ENCODE measurements at regions not wholly inside any gene's neighbourhood (a gene's known extent, or its start where the extent isn't known, plus 50 kb on each side); places are given as distances from the start of the nearest gene placed in this dataset.

DNA sequence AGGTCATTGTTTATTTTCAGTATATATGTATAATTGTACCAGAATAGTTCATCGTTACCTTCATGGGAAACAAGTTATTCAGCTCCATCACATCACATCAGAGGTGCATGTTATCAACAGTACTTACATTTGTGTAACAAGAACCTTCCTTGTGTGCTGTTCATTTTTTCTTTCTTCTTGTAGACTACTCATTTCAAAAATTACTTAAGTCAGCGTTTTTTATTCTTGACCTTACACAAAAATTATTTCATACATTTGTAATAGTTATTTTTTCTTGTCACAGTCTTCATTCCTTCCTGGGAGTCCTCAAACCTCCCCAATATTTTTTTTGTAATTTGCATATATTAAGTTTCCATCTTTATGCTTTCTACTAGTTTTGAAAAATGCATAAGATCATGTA, 725.7 kb upstream of the ADGRB3 start:
- Histone ChIP-seq H3K9ac (replicated peaks in 1 of 4; ENCODE audit: extremely low read depth in 1 of 4, low read depth in 3 of 4, low read length in 3 of 4) (no peak overlapping the region), H3K4me1 (replicated peaks in 1 of 4; ENCODE audit: control insufficient read depth in 3 of 4, insufficient read depth in 4 of 4, low read length in 3 of 4) (no peaks in the 10 kb centered on the region), H3K14ac (ENCODE audit: insufficient read length) (no peak overlapping the region), H4K91ac (replicated peaks; ENCODE audit: insufficient read length, low read length) (no peak overlapping the region), H3K18ac (ENCODE audit: extremely low read depth, low read length) (no peak overlapping the region), H2AFZ (ENCODE audit: low read length) (no peak overlapping the region), H2BK20ac (ENCODE audit: low read length) (no peak overlapping the region), H2BK15ac (ENCODE audit: low read length) (no peak overlapping the region), H4K5ac (ENCODE audit: insufficient read length, low read depth, low read length) (no peak overlapping the region), H4K8ac (ENCODE audit: extremely low read depth, insufficient read depth, low read length) (no peak overlapping the region), H3K79me1 (ENCODE audit: low read depth, low read length) (no peaks in the 10 kb centered on the region), H3K79me2 (ENCODE audit: control insufficient read depth in 1 of 2, insufficient read depth in 2 of 2, low read length in 2 of 2) (no peaks in the 10 kb centered on the region), H3K56ac (replicated peaks; ENCODE audit: insufficient read length, low read depth, low read length) (no peak overlapping the region), H3K9me3 (ENCODE audit: insufficient read depth in 2 of 2, low read depth in 1 of 2, low read length in 1 of 2) (no peaks in the 10 kb centered on the region), H3K23me2 (ENCODE audit: low read depth, low read length) (no peaks in the 10 kb centered on the region), H3K27me3 (replicated peaks in 1 of 4; ENCODE audit: control insufficient read depth in 3 of 4, extremely low read depth in 1 of 4, insufficient read depth in 3 of 4, low read length in 3 of 4) (no peaks in the 10 kb centered on the region), H3K4ac (replicated peaks; ENCODE audit: insufficient read length, low read depth, low read length) (no peak overlapping the region), H3K4me2 (ENCODE audit: insufficient read depth in 1 of 2, low read depth in 2 of 2, low read length in 2 of 2) (no peak overlapping the region), H3K23ac (ENCODE audit: insufficient read length) (no peak overlapping the region), H2BK120ac (replicated peaks; ENCODE audit: low read depth, low read length) (no peak overlapping the region), H2BK5ac (ENCODE audit: low read depth, low read length) (no peak overlapping the region), H3K4me3 (ENCODE audit: extremely low read depth in 1 of 4, insufficient read depth in 2 of 4, low read depth in 3 of 4, low read length in 4 of 4) (no peak overlapping the region), H3K36me3 (ENCODE audit: control insufficient read depth in 2 of 4, insufficient read depth in 4 of 4, low read length in 3 of 4) (no peaks in the 10 kb centered on the region), H2BK12ac (ENCODE audit: low read depth, low read length) (no peak overlapping the region), H4K20me1 (replicated peaks in 1 of 2; ENCODE audit: control insufficient read depth in 1 of 2, insufficient read depth in 2 of 2, low read length in 2 of 2) (no peaks in the 10 kb centered on the region), H3K27ac (ENCODE audit: low read depth, low read length) (no peak overlapping the region), H2AK5ac (ENCODE audit: low read depth, low read length) (no peak overlapping the region)
- DNase-seq (ENCODE audit: low read depth in 1 of 2, low spot score in 2 of 2) (no peak), FAIRE-seq (no peak)
- CTCF ChIA-PET (ENCODE audit: partially characterized antibody): no interaction called here
- WGBS, 2 experiments (ENCODE audit: extremely low coverage in 1 of 2, insufficient coverage in 1 of 2, insufficient read length in 1 of 2, insufficient replicate concordance in 2 of 2, low coverage in 1 of 2, low lambda C conversion rate in 2 of 2, missing lambda C conversion rate in 1 of 2): 91% methylated on average over 2 of the region's 2 CpGs; no CpG with 5 or more reads in 1 of the 2 experiments
- TF ChIP-seq RFX5 (IDR thresholded peaks at IDR 0.05; ENCODE audit: borderline replicate concordance, low read depth, low read length) (no peak), MAFK (IDR thresholded peaks at IDR 0.05; ENCODE audit: low read depth, low read length) (peak; percentile 49; the same call in 1 of the 2 replicates)
- POLR2A ChIA-PET (ENCODE audit: partially characterized antibody): no interaction called here

Data from H1 (cell line).